SW 1271 (cell line): ENCODE measurements at regions not wholly inside any gene's neighbourhood (a gene's known extent, or its start where the extent isn't known, plus 50 kb on each side); places are given as distances from the start of the nearest gene placed in this dataset.
"Not testable (repeated sequence)": the region's sequence is repeated elsewhere in the genome, so short reads cannot be mapped to it uniquely, and the experiment has no call there.

Source experiments
- DNase-seq, 2 experiments: peaks; one replicate each; lab custom pipeline; 2025; lab: John Stamatoyannopoulos, UW

DNA sequence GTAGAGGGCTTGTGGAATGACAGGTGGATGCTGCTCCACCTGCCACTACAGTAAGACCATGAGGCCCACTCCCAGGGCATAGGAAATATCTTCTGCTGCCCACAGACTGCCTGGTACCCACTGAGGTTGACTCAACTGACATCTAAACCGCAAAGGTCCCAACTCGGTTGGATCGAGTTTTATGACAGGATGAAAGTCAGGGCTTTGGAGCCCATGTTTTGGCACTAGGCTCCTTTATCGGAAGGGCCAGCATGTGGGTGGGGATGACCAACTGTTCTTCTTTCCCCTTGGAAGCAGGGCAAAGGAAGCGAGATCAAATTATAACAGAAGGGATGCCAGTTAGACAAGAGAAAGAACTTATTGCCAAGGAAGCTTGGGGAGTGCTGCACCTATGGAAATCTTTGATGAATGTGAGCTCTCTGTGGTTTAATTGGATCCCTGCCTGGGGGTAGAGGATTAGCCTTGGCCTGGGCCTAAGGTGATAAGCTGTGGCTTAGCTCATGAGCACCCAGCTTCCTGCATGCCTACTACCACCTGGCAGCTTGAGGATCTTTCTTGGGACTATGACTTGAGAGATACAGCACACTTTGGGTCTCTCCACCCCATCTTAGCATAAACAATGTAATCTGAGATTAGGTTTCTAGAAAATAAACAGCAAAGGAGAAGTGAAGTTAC lies 121.8 kb downstream of the KCNA5 start:
- DNase-seq, result peak in 1 of 2 experiments; percentile 10

DNA sequence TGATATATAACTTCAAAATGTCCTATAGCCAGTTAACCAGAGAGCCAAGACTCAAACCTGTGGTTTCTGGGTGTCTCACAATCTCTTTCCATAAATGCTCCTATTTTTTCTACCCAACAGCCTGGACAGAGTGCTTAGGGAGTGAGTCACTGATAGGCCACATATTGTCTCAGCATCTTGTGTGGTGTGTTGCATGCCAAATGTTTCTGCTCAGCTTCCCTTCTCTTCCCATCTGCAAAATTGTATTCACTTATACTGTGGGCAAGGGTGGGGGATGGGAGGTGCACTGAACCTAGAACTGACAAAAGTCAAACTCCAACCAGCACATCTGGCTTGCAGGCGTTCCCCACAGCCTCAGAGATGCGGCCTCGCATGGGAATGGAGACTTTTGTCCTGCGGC lies 123.3 kb downstream of the KCNA5 start:
- peak; percentile 66 to 83 for DNase-seq

DNA sequence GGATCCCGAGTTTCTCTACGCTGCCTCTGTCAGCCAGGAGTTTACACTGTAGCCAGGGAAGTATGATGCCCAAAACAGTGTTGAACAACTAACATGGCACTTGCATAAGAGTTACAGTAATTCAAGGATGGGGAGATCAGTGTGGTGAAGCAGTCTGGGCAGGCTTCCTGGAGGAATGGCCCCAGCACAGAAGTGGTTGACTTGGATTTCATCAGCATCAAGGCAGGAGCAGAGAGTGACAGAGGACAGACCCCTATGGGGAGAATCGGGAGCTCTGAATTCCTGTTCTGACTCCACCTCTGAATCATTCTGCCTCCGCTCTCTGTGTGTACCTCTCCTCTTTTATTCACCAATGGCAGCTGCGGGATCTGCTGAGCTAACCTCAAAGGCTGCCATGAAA lies 124.5 kb downstream of the KCNA5 start:
- no peak for DNase-seq

DNA sequence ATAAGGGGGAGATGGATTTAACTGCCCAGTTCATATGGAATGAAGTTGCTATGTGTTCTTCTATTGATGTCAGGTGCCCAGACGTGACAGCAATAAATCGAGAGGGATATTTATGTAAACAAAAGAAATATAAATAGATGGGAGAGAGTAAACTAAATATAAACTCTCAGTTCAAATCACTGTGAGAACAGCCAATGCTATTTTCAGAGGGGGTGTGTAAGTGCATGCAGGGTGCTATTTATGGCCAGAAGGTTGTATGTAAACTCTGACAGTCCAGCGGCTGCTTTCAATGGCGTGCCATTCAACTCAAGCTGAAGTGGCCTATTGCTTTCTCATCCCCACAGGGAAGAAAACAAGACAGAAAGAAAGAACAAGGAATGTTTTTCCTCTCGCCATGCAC lies 127.2 kb downstream of the KCNA5 start:
- DNase-seq, result no peak

DNA sequence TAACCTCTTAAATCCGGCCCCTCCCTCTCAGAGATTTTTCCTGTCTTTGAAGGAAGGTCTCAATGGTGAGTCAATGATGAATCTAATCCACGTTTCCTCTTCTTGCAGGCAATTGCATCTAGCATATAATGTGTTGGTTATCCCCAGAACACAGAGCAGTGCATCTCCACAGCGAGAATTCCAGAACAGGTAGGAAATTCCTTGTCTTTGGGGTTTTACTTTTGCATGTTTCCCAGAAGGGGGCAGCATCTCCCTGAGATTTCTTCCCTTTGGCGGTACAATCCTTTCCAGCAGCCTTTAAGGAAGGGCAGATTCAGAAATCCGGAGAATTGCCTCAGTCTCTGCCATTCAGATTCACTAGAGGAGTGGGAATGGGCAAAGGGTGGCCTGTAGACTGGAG lies 128.0 kb downstream of the KCNA5 start:
- DNase-seq, result peak; percentile 20 to 43

DNA sequence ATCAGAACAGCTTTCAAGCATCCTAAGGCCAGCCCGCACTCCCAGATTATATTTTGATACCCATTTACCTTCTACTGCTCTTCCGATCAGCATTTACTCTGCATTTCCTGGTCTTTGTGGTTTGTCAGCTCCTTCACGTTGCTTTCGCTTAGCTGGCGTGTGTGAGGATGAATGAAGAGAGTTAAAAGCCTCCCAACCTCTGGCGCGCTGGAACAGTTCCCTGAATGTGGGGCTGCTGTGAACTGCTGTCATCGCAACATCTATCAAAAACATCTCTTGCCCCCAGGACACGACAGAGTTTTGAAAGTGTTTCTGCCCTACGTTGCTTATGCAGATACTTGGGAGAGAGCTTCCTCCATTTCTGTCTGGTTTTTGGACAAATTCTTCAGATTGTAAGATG lies 129.2 kb downstream of the KCNA5 start:
- DNase-seq, result no peak

DNA sequence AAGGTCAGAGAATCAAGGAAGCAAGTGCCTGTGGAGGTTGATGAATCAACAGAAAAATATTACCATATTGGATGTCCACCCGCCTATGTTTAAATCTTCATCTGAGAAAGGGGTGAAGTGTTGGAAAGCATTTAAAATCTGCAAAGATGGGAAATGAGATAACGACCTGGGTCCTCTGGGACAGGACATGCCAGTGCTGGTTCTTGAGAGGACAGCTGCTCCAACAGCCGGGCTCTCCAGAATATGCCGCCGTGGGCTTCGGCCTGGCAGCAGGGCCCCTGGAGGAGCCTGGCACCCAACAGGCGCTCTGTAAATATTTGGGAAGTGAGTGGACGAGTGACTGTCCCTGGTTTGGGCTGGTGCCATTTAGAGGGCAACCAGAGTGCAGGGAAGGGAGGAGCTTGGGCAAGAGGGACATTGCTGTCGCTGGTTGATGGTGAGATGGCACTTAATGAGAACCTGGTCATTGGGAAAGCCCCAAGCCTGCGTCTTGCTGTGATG lies 129.9 kb downstream of the KCNA5 start:
- peak; percentile 27 to 38 for DNase-seq

DNA sequence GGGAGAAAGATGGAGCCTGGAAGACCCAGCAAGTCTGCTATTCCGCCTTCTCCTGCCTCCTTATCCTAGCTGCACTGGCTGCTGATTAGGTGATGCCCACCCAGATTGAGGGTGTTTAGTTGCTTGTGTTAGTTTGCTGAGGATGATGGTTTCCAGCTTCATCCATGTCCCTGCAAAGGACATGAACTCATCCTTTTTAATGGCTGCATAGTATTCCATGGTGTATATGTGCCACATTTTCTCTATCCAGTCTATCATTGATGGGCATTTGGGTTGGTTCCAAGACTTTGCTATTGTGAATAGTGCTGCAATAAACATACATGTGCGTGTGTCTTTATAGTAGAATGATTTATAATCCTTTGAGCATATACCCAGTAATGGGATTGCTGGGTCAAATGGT lies 131.7 kb downstream of the KCNA5 start:
- not testable (repeated sequence) for DNase-seq

DNA sequence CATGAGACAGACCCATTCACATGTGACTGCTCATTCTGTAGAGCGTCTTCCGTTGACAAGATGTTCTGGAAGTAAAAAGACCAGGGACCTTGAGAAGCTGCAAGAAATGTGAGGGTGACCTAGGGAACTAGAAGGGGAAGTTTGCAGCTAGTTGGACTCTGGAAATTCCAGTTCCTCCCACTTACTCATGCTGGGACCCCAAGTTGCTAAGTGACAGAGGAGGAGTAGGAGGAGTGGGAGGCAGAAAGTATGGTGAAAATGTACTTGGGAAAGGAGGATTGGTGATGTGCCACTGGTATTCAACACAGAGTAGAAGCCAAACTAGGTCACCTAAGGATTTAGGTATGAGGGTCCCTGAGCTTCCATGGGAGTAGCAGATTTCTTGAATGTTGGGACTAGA lies 132.4 kb downstream of the KCNA5 start:
- DNase-seq, result no peak

DNA sequence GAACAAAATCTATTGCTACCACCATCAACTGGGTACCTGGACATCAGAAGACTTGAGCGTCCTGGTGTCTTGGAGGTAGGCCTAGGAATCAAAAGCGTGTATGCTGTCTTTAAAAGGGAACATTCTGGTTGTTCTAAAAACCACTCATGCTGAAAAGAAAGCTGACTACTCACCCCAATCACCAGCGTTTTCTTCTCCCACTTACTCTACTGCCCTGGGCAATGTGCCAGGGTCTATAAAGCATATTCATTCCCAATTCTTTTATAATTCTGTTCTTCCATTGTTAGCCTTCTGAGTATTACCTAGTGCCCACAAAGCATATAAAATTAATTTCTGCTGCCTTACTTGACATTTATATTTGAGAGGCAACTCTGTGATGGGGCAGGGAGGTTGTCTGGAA lies 133.4 kb downstream of the KCNA5 start:
- DNase-seq, result no peak

DNA sequence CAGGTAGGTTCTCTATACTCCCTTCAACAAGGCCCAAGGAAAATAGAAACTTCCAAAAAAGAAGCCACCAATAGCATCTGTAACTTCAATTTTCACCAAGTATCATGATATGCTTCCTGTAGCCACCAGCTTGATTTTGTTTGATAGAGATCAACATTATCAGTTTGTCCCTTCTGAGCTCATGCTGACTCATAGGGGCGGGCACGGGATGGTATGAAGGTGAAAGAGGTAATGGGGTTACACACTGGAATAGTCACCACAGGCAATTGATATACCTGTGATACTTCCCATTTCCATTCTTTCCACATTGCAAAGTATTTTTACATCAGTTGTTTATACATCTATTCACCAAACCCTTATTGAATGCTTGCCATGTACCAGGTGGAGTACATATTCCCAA lies 134.1 kb downstream of the KCNA5 start:
- DNase-seq, result no peak

DNA sequence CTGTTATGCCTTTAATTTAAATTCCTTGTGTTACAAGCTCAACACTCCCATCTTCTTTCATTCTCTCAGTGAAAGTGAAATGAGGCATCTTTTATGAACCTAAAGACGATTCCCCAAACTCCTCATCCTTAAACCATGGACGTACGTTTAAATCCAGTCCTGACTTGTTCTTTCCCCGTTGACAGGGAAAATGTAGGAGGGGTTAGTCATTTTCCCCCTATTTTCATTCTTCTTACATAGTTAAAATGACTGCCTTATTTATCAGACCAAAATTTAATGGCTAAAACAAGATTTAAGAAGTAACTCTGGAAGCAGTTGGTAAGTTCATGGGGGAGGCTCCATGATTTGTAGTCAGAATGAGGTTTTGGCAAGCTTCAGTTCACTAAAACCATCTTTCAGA lies 134.9 kb downstream of the KCNA5 start:
- DNase-seq, result no peak

DNA sequence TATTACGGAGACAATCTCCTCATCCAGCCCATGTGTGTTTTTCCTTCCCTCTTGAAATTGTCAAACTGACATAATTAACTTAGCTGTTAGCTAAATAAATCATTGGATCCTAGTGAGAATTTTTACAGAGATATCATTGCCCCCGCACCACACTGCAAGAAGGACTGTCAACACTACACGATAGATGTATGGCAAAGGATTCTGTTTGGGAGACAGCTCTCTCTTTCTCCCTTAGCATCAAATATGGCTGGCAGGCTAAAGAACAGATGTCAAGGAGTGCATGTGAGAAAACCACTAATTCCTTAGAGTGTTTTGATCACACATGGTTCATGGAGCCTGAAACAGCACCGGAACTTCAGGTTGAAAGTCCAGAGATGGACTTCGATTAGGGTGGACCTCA lies 136.8 kb downstream of the KCNA5 start:
- no peak for DNase-seq

DNA sequence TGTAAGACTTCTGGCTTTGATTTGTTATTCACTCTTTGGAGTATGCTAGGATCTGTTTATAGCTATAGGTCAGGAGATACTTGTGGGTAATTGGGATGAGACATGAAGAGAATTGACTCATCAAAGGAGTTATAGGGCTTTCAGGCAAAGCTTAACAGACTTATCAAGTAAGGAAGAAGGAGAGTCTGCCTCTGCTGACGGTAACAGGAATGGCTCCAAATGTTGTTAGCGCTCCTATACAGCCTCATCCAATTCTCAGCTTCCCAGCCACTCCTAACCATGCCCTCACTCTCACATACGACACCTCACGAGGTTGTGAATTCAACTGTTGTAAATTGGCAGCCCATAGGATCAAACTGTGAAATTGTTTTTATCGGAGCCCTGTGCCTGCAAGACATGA lies 140.5 kb downstream of the KCNA5 start:
- DNase-seq, result peak in 1 of 2 experiments; percentile 14

DNA sequence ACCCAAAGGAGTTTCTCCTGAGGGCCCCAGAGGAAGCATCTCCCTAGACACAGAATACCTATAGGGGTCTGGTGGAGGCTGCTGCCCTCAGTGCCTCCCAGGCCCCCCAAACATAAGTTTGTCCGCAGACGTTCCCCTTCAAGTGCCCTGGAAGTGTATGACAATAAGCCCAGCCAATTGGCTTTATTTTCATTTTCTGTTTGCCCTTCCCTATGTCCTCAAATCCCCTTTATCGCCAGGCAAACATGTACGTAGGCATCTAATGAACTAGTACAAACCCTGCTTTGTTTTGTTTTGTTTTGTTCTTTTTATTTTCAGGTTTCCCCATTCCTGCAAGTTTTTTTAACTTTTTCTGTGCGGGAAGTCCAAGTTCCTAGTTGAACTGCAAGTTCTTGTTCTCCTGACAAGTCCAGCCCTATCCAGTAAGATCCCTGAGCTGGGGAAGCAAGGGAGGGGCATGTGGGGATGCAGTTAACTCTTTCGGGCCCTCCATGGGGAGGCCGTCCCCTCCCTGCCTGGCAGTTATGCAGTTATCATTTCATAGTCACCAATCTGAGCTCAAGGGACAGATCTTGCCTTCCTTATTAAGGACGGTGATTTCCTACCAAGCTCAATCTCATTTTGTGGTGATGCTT lies 141.9 kb downstream of the KCNA5 start:
- DNase-seq, result no peak

DNA sequence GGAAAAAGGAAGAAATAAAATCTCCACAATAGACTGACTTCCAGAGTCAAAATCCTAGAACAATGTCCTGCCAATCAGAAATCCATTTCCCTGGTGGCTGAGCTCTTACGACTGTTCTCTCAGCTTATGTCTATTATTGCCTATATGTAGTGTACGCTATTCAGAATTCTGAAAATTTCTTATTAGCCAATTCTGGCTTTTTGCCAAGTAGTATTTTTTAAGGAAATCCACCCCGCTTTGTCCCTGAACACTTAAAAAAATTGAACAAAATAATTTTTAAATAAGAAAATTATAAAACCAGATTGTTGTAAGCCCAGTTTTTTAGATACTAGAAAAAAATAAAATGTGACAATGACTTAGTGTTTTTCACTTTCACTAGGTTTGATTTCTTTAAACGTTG lies 143.0 kb downstream of the KCNA5 start:
- no peak for DNase-seq

DNA sequence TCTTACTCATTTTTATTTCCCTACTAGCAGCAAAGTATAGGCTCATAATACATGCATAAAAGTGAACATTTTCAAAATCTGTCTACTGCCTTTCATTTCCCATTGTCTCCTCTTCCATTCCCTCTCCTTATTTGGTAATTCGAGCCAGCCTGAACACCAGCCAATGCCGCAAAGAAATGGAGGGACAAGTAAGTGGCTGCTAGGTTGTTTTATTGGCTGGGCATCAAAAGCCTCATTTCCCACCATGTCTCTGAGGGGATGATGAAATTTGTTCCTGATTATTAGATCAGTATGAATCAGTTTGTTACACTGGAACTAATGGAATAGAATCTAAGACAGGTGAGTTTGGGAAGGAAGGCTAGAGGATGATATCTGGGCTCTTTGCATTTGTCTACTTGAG lies 143.5 kb downstream of the KCNA5 start:
- no peak for DNase-seq

DNA sequence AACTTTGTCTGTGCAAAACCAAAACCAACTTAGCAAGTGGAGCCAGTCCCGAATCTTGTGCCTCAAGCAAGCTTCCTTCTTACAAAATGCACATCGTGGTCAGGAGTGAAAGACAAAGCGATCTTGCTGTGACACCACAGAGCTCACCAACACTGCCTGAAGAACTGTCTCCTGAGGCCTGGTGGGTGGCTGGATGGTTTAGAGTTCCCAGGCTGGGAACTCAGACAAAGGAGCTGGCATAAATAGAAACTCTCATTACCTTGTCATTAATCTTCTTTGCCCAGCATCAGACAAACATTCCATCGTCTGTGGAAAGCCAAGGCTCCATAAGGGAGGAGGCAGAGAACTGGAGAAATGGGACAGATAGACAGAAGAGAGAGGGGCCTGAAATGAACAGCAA lies 144.8 kb downstream of the KCNA5 start:
- DNase-seq, result no peak

DNA sequence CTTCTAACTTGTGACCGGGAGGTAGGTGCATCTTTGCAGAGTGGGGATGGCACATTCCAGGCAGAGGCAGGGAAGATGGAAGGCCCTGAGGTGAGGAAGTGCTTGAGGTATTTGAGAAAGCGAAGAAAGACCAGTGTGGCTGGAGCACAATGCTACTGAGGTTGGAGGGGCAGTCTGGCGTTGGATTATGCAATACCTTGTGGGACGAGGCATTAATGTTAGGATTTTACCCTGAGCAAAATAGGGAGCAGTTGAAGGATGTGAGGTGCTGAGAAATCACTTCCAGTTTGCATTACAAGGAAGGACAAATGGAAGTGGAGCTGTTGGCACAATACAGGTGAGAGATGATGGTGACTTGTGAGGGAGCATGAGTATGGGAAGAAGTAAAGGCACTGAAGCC lies 145.5 kb downstream of the KCNA5 start:
- DNase-seq, result no peak

DNA sequence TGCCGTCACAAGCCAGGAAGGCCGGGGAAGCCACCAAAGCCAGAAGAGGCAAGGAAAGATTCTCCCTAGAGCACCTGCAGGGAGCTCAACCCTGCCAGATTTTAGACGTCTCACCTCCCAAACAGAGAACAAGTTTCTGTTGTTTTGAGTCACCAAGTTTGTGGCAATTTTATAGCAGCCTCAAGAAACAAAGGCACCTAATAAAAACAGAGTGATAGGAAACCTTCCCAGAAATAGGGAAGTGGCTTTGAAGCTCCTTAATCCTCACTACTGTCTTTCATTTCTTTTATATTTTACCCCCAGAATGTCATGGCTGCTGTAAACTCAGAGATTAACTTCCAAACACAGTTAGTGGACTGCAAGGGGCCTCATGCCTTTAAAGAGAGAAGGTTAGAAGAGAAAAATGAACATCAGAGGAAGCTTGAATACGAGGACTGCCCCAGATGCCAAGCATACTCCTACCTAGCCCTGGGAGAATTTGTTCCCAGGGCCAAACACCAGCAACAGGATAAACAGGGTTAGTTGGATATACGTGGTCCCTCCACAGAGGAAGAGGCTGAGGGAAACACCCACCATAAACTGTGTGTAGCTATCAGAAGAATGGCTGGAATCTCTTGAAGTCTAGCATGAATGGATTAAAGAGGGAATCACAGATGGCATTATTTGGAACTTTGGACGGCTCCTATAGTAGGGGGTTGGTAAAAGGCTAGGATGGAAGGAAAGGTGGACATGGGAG lies 148.3 kb downstream of the KCNA5 start:
- no peak for DNase-seq

DNA sequence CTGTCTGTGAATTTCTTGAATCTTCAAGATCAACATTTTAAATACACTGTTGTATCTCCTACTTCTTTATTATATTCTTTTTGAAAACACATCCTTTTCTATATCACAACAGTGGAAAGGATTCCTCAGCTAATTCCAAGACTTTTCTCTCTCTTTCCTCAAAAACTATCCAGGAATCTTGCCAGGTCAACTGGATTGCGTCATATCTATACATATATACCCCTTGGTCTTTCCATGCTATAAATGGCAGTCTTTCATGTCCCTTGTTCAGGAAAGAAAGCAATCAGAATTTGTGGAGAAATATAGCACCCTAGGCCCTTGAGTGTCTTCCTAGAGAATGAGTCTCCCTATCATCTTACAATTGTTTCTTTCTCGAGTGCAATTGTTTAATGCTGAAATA lies 149.0 kb downstream of the KCNA5 start:
- DNase-seq, result no peak

DNA sequence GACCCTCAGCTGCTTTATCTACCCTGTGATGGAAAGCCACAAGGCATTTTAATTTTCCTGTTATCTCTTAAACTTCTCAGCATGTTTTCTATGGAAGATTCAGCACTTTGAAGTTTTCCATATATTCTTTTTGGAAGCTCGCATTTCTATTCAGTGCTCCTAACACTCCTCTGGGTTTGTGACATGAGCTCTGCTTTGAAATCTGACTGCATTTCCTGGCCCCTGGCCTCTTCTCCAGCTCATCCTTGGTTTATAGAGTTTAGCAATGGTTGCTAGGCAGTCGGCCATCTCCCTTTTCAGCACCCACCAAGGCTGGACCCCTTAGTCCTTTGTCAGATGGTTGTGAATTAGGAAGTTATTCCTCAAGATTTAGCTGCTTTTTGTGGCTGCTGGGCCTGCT lies 150.6 kb downstream of the KCNA5 start:
- DNase-seq, result no peak

DNA sequence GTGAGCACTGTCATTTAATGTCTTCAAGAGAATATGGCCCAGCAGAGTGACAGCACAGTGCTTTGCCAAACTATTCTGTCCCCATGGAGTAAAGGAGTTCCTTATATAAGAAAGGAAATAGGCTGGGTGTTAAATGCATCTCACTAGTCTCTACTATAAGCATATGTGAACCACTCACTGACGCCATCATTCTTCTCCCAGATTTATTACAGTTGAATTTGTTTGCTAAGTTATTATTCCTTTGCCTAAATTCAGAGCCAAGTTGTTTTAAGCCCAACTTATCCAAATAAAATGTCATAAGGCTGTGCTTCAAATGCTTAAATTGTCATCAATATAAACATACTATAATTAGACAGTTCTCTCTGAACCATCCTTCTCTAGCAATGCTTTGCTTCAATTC lies 151.6 kb downstream of the KCNA5 start:
- DNase-seq, result no peak
